HG02642 (cell line): ENCODE measurements at regions not wholly inside any gene's neighbourhood (a gene's known extent, or its start where the extent isn't known, plus 50 kb on each side); places are given as distances from the start of the nearest gene placed in this dataset.

Source experiments
- ATAC-seq: cut with Tn5 transposase; IDR thresholded peaks from one replicate; pipeline ENCODE4 v1.9.1; 2021; ENCODE audit warnings: mild to moderate bottlenecking; ENCODE audit not compliant: unreplicated experiment, poor library complexity

DNA sequence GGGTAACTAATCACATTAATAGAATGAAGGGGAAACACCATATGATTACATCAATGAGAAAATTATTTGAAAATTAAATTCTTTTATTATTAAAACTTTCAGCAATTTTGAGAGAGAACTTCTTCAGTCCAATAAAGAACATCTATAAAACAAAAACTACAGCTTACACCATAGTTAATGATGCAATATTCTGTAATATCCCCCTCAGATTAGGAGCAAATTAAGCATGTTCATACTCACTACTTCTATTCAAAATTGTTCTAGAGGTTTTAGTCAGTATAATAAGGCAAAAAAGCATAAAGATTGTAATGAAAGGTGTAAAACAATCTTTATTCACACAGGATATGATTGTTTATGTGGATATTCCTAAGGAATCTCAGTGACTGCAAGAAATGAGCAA lies 465.4 kb downstream of the CD109 start:
- no peak for ATAC-seq

DNA sequence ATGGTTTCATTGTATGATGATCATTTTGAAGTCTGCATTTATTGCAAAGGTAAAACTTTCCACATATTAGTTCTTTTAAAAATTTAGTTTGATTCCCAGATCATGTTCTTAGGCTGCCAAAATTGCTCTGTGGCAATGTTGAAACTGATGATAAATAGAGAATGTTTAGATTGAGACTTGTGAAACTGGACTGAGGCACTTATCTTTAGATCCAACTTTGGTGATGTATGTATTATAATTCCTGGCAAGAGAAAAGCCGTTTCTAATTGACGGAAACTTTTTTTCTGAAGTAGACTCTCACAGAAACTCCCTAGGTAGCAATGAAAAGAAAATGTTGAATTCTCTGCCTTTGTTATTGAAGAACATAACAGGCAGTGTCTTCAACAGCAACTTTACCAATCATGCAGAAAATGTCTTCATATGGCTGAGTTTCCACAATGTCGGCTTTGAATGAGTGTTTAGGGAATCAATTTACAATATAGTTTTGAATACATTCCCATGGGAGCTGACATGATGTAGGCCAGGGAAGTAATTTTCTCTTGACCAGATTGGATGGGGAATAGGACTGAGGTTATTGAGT lies 456.2 kb downstream of the CD109 start:
- ATAC-seq = no peak

DNA sequence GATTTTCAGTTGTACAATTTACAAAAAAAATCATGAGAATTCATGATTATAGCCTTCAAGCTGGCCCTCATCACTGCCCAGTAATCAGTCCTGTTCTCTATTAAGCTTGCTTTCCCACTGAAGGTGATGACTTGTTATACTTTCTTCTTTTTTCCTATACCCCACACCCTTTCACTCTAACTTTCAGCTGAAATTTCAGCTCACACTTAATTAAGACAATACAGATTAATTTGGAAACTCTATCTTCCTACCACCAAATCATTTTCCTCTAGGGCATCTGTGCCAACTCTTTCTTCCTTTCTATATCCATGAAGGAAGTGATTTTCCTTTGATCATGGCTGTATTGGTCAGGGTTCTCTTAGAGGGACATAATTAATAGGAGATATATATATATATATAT lies 449.9 kb downstream of the CD109 start:
- no peak for ATAC-seq

DNA sequence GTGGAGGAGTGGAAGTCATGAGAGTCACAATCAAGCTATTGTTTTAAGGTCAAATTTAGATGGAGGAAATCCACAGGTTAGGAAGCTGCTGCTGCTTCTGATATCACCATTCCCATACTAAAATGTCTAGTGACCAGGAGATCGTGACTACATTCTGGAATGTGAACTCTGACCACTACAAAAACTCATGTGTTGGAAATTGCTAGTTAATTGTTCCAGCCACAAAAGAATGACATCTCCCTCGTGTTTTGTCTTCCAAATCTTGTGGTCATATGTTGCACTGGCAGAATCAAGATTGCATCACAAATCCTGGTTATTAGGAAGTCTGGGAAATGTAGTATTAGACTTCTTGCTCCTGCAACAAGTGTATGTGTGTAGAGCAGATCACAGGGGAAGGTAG lies 441.9 kb downstream of the CD109 start:
- no peak for ATAC-seq

DNA sequence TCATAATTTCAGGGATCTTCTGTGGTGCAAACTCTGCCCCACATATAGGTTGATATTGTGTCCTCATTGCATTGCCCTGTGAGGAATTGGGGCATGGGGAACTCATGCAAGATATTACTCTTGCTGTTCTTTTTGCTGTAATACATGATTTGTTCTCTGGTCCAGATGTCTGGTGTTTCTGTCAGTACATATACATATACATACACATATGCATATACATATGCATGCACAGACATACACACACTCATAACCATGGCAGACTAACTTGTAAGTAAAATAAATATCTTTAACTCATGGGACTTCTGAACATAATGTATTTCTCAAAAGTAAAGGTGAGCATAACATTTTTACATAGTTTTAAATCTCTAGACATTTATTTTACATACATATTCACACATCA lies 438.3 kb downstream of the CD109 start:
- ATAC-seq = no peak

DNA sequence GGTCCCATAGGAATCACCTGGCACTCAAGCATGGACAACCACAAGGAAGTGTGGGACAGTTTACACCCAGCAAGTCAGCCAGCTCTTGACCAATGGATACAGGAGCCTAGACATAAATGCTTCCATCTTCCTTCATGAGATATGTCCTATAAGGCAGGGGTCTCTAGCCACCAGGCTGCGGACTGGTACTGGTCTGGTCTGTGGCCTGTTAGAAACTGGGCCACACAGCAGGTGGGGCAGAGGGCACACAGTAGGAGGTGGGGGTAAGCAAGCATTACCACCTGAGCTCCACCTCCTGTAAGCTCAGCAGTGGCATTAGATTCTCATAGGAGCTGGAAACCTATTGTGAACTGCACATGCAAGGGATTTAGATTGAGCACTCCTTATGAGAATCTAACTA lies 437.1 kb downstream of the CD109 start:
- ATAC-seq = no peak

DNA sequence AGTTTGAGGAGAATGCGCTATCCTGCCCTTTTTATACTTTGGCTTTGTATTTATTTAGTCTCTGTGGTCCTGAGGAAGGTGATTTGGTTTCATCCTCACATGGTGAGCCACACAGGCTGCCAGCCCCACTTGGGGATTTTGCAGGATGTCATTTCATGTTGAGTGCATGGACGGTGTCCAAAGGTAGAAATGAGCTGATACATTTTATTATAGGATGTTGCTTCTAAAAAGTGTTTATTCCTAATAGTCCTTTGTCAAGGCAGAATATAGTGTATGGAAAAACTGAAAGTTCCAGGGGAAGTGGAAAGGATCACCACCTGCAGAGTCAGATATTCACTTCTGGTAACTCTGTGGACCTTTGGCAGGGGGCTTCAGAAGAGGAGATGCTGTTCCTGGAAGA lies 434.6 kb downstream of the CD109 start:
- no peak for ATAC-seq

DNA sequence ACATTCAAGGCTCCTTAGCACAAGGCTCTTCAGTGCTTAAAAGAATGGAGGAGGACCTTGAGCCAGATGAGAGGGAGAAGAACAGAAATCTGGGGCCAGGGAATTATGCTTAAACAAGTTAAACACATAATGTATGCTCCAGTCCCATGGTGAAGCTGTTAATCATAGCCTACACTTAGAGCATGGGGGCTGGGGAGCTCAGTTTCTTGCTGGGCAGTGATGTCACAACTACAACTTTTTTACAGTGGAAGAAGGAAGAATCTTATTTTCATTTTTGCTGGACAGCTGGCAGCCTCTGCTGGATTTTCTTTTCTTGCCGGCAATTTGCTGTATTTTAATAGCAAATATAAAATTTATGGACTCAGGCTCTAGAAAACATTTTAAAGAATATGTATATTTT lies 432.5 kb downstream of the CD109 start:
- no peak for ATAC-seq

DNA sequence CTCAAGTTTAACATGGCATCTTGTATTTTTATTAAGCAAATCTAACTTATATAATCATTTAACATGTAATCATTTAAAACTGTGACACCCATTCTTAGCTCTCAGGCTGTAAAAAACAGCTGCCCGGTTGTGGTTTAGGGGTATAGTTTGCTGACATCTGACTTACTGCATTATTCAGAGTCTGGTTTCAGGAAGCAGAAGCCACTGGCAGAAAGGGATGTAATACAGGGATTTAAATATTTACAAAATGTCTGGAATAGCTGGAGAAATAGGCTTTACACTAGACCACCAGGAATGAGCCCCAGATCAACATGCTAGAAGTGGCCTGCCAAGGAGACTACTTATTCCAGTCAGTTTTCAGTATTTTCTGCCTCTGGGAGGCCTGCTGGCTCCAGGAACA lies 421.1 kb downstream of the CD109 start:
- no peak for ATAC-seq

DNA sequence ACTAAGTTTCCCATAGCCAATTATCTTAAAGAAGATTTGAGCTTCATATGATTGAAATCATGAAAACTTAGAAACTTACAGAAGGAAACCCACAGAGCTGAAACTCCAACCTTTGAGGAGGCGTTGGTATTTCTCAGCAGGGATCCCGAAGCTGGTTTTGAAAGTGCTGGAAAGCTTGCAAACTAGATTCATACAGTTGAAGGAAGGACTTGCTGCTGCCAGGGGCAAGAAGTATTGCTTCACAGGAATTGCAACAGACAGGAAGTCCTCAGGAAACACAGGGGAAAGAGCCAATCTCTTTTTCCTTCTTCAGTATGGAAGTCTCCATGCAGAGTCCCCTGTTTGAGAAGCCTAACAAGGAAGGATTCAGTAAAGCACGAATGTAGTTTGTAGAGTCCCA lies 419.7 kb downstream of the CD109 start:
- no peak for ATAC-seq

DNA sequence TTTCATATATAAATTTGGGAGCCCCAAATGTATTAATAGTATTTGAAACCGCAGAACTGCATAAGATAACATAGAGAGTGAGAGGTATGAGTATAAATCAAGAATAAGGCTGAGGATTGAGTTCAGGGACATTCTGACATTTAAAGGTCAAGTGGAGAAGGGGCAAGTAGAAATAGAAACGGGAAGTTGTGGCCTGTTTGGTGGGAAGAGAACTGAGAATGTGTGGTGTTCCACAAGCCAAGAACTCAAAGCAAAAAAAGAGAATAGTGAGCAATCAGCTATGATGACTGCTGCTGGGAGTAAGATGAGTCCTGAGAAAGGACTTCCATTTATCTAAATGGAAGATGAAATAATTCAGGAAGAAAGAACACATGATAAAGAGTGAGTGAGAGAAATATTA lies 418.4 kb downstream of the CD109 start:
- peak; percentile 59 for ATAC-seq

DNA sequence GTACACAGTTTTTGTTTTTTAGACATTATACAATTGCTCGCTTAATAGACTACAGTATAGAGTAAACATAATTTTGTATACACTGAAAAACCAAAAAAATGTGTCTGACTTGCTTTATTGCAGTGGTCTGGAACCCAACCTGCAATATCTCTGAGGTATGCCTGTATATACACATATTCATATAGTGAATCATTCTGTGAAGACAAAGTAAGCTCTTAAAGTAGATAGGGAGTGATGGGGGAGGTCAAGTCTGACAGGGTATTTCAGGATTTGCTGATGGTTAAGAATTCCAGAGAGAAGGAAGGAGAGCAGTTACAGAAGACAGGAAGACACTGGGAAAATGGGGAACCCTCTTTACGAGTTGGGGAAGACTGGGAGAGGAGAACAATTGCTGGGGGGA lies 417.9 kb downstream of the CD109 start:
- no peak for ATAC-seq

DNA sequence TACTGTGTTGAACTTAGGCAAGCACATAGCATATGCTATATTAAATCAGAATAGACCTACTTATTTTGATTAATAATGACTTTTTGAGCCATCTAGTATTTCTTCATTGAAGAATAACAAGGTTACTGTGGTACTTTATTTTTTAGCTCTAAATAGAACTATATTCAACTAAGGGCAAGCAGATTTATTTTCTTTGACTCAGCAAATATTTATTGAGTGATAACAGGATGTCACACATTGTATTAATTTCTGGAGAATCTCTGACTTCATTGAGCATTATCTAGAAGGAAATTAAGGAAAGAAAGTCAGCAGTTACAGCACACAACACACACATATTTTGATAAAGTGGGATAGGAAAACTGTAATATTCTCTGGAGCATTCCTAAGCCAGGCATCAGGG lies 407.4 kb downstream of the CD109 start:
- no peak for ATAC-seq

DNA sequence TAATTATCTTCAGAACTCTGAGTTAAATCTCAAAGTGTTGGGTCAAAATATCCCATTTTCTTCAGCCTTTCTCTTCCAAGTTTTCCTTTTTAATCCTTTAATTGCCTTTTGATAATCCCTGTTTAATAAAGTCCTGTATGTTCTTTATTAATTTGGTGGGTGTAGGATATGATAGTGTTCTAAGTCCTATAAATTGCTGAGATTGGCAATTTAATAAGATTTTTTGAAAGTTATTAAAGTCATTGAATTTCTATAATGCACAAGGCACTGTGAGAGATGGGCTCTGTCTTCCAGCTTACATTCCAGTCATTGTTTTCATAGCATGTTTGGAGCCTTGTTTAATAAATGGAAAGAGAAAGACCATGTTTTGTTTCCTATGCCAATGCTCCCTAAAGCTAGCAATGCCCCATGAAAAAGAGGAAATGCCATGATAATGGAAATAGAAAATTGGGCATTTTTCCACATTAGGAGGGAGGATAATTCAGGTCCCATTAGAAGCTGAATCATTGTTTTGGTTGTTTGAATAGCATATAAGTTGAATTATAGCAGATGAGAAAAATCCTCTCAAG lies 404.8 kb downstream of the CD109 start:
- ATAC-seq = no peak

DNA sequence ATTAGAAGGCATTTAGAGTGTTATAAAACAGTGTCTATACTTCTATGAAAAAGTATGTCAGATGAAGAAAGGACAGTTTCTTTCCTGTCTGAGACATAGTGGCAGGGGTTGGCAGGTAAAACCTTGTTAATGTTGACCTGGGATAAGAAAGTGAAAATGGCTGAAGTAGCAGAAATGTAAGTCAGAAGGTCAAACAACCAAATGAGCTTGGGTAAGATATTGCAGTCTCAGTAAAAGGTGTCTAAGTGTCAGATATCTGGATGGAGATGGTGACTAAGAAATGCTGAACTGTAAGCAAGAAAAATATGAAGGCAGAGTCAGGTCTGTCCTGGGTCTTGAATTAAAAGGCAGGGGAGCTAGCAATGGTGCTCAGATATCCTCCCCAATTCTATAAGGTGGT lies 400.3 kb downstream of the CD109 start:
- no peak for ATAC-seq

DNA sequence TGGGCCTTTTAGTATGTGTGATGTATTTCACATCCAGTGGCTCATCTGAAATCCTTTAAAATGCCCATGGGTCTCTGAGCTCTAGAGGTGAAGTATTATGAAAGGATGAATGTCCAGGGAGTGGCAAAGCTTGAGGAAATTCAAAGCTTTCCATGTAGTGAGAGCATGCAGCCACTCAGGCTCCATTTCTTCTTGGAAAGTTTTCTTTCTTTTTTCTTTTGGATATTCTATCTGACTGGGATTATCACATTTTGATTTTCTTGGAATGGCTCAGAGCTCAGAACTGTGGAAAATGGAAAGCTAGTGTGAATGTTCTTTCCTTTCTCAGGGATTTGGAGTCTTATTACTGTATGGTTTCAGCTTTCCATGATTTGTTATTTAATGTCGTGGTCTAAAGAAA lies 397.4 kb downstream of the CD109 start:
- no peak for ATAC-seq

DNA sequence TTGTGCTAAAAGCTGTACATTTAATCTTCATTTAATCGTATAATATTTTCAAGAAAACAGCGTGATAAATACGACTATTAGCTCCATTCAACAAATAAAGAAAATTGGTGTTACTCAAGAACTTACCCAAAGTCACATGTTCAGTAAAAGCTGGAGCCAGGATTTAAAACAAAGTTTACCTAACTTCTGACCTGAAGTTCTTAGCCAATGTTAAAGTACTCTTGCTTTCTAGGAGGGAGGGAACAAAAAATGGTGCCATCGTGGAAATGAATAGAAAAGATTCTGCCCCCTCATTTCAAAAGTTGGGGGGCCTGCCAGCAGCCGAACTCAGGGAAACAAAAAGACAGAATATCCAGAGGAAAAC lies 395.8 kb downstream of the CD109 start:
- no peak for ATAC-seq

DNA sequence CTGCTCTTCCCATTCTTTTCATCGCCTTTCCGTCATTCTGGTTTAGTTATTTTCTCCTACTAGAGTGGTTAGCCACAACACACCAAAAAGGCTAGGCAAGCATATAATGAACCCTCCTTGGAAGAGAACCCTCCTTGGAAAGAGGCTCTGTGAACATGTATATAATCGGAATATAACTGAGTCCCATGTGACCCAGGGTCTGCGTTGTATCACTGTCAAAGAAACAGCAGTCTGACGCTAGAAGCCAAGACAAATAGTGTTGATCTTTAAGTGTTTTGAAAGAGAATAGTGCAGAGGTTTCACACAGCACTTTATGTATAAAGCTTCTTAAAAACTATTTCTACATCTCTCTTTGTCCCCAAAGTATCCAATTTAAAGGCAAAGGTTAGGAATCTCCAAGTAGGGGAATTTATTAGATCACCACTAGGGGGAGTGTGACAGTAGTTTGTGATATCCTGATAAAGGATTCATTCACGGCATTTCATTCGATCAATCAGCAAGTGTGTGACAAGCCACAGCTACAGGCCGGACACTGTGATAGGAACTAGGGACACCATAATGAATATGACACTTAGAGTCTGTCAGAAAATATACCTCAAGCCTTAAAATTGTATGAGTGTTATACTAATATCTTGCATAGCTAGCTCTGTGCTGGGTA lies 395.3 kb downstream of the CD109 start:
- ATAC-seq = peak; percentile 71

DNA sequence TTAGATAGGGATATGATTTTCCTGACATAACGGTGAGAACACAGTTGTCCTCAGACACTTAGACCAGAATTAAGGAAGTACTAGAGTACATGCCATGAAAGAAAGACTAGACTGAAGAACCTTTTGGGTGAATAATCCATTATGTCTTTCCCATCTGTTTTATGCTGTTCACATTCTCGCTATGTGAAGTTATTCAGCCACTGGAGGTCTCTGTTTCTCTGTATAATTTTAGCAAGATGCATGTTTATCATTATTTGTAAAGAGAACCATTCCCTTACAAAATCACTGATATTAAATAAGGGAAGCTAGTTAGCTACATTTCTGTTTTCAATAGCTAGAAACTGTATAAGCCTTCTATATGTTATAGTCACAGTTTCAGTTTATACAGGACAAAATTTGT lies 391.9 kb downstream of the CD109 start:
- no peak for ATAC-seq

DNA sequence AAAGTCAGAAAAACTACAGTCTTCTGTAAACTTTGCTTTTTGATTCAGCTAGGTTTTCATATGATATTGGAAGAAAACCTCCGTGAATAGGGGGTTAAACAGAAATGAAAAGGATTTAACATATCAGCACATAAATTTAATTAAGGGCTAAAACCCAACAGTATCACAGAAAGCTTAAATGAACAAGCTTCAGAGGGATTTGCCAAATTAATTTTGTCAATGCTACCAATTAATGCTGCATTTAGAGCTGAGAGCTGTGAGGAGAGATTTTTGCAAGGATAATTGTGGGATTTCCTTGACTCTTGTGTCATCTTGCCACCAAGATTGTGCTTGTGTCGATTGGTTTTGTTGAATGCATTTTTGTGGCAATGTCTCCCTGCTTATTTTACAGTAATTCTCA lies 379.9 kb downstream of the CD109 start:
- no peak for ATAC-seq

DNA sequence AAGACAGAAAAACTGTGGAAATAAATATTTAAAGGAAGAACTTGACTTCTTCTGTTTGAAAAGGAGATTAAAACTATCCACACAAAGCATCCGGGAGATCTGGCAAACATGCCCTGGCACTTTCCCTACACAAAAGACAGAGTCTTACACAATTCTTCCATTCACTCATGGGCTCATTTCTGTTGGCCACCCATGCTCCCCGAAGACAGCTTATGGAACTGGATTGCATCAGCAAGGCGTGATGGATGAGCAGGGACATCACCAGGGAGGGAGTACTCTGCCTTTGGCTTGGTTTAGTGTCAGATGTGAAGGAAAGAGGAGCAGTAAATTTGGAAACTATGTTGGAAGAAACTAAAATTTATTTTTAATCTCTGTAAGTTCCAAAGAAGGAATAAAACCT lies 379.3 kb downstream of the CD109 start:
- ATAC-seq = no peak

DNA sequence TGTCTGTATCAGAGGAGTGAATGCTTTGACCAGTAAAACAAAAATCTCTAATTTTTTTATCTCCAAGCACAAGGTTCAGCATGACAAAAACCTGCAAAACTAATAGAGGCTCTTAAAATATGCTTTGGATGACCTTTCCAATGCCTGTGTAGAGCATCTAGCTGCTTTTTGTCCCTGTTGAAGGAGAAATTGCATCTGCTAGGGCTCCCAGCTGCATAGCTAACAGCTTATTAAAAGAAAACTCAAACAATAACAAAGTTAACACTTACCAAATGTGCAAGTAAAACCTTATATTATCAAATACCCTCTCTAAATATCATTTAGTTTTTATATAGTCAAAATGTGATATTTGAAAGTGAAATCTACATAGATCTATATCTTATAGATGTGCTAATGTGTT lies 378.6 kb downstream of the CD109 start:
- ATAC-seq = no peak
